DOHH2 (cell line): ENCODE measurements at regions not wholly inside any gene's neighbourhood (a gene's known extent, or its start where the extent isn't known, plus 50 kb on each side); places are given as distances from the start of the nearest gene placed in this dataset.

Source experiments
- CTCF ChIP-seq: fragments of 200-600 bp; sonication (generic); IDR thresholded peaks from one replicate; pipeline ENCODE4 v1.5.1; 2014; ENCODE audit warnings: antibody characterized with exemption, mild to moderate bottlenecking, low read depth, low read length; ENCODE audit not compliant: poor library complexity, severe bottlenecking
- EZH2phosphoT487 ChIP-seq: fragments of 200-600 bp; sonication (generic); IDR thresholded peaks from 2 replicates; pipeline ENCODE4 v1.6.1; 2017; ENCODE audit warnings: borderline replicate concordance, mild to moderate bottlenecking, antibody characterized with exemption, low read length, moderate library complexity, mixed read lengths

DNA sequence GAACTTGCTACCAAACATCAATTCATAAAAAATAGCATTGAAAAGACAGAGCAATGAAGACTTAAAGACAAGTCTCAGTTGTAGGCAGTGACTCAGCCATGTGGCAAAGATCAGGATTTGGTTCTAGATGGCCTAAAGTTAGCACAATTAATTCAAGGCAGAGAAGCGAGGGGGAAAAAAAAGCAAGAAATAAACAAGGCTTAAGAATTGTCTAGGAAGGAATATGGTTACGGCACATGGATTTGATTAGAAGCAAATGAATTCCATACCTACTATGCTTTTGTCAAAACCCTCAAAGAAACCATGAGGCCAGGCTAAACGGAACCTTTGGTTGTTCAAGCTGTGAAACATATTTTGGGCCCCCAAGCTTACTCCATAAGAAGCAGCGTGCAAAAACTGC lies 362.2 kb upstream of the KCNH7 start:
- TF ChIP-seq CTCF = no peak
- TF ChIP-seq EZH2phosphoT487 = no peak
